HG02943 (cell line): ENCODE measurements at regions not wholly inside any gene's neighbourhood (a gene's known extent, or its start where the extent isn't known, plus 50 kb on each side); places are given as distances from the start of the nearest gene placed in this dataset.

Experiments
- ATAC-seq: cut with Tn5 transposase; IDR thresholded peaks from one replicate; pipeline ENCODE4 v1.9.1; 2021; ENCODE audit warnings: mild to moderate bottlenecking, low read depth, moderate library complexity; ENCODE audit not compliant: unreplicated experiment

DNA sequence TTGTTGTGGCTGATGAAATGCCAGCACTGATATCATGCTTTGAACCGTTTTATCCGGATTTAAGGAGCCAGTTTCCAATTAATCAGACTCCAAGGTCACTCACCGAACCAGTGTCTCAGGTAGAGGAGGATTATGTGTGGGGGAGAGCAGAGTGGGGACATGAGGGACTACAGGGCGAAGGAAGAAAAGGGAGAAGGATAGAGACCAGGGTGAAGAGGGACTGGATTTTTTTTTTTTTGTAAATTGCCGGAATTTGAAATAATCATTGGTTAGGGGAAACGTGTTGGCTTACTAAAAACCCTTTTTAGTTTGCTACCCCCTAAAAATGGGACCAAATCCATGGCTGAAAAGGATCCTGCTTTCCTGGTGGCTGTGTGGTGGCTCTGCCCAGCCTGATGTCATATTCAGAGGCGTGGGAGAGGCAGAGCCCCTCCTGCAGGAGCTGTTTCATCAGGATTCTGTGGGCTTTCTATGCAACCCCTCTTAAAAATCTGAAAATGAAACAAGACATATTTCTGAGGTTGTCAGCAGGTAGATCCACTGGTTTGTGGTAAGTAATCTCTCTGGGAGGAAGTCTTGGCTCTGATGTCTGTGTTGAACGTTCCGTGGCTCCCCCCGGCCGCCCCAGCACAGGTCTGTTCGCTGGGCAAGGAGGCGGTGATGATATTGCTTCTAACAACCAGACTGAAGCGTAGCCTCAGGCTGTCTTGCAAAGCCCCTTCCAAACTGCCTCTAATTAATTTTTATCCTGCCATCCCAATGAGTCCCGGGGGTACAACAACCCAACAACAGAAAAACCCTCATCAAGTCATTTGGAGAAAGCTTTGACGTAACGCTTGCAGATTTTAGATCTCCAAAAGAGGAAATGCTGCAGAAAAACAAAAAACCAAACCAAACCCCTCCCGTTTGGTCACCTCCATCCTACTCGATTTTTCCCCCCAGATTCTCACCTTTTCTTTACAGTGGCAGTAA is 143.0 kb upstream of the ZFHX3 start:
- no peak for ATAC-seq

DNA sequence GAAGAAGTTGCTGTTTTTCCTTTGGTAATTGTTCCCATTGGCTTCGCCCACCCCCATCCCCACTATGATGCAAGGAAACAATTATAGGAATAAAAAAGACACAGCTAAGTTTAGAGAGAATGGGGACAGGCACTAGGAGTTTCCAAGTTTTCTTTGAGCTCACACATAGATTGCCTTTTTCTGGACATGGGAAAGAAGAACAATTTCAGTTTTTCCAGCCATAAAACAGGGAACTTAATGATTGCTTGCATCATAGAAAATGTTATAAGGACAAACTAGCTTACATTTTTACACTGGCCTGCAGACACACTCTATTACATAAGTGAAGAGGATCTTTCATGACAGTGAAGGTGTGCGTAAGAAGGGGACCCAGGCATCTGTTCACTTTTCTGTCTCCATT is 142.3 kb upstream of the ZFHX3 start:
- ATAC-seq = no peak

DNA sequence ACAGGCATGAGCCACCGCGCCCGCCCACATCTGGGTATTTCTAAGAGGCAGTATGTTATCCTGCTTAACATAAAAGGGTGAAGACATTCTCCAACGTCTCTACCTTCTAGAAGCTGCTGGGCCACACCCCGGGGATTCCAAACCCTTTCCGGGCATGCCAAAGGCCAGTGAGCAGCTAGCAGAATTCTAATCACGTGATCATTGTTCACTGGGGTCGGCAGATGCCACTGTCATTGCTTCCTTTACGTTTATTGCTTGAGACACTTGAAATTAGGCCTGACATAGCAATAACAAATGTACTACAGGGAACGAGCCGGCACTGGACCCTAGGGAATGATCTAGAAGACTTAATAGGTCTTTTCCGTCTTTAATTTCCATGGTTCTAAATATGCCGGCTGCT is 141.2 kb upstream of the ZFHX3 start:
- ATAC-seq = no peak

DNA sequence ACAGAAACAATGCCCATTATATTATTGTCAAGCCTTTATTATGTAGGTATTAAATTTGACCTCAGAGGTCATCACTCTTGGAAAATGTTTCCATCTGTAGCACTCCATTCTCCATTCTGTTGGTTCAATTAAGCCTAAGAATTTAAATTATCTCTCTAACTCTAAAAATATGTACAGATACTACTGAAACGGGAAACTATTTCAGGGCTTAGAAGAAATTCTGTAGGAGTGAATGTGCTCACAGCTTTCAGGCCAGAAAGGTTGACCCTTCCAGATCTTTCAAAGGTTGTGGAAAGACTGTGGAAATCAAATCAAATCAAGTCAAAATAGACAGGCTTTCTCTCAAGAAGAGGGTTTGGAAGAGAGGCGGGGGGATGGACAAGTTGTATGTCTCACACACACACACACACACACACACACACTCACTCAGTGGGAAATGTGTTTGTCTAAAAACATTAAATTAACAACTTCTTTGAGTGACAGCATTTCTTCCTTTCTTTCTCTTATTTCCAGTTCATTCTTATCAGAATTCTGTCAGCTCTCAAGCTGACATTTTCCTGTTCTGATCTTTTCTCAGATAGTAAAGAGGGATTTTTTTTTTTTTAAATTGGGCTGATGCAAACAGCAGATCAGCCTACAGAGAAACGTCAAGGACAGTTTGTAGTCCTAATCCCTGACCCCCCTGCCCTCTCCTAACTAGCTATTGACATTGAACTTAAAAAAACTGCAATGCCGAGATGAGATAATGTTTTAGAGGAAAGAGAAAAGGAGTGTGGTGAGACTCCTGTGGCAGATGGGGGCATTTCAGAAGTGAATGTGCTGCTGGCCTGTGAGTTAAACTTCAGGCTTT is 139.0 kb upstream of the ZFHX3 start:
- ATAC-seq = no peak

DNA sequence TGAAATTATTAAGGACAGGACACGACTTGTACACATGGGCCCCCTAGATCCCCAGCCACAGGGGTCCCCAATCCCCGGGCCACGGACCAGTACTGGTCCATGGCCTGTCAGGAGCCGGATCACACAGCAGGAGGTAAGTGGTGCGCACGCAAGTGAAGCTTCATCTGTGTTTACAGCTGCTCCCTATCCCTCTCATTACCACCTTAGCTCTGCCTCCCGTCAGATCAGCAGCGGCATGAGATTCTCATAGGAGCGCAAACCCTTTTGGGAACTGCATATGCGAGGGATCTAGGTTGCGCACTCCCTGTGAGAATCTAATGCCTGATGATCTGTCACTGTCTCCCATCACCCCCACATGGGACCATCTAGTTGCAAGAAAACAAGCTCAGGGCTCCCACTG is 137.8 kb upstream of the ZFHX3 start:
- no peak for ATAC-seq

DNA sequence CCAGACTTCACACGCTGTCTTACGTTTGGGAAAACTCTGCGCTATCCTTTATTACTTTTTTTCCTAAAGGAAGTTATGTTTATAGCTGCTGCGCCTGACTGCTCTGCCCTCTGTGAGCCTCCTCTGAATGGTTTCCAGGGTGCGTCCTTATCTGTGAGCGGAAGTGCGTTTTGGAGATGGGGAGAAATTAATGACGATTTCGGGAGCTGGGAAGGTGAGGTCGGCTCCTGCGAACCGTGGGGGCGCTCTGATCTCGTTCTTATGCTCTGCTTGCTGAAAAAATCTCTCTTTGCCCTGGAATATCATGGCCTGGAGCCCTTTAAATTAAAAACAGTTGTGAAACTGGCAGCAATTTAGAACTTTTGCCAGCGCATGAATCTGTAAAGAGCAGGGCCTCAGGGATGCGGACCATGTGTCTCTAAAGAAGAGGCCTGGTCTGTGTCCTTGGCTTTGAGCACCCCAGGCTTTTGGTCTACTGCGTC is 135.7 kb upstream of the ZFHX3 start:
- ATAC-seq = no peak

DNA sequence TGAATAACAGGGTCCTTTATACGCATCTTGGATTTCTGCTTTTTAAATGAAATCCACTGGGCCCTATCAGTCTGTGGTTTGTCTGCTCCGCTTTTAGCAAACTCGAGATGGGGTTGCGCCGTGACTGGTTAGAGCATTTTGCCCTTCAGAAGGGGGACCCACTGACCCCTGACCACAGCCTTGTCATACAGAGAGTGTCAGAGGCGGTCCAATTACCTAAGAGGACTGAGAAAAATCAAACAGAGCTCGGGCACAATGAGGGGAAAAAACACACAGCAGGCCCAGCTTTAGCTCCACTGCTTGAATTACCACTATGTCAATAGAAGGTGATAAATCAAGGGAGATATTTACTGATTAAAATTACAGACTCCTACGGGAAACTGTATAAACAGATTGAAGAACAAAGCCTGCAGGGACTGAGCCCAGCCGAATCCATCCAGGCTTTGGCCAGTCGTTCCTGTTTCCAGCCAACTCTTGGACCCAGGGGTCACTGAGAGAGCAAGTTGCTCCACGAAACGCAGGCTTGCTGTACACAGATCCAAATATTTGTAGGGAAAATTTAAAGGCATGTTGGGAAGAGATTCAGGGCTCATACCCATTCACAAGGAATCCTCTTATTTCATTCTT is 131.9 kb upstream of the ZFHX3 start:
- ATAC-seq = no peak

DNA sequence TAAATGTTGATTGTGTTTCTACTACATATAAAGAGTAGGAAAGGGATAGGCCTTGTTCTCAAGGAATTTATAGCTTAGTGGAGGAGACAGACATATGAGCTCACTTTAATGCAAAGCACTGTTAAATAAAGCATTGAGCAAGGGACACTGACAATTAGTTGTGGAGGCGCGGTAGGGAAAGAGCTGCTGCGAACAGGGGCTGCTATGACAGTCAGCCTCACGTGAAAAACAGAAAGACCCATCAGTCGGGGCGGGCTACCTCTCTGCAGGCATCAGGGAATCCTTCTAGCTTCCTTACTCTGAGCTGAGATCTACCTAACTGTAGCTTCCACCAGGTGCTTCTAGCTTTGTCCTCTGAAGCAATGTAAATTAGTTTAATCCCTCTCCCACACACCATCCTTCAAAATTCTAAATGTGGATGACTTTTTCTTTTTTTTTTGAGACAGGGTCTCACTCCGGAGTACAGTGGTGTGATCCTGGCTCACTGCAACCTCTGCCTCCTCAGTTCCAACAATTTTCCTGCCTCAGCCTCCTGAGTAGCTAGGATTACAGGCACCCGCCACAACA is 129.9 kb upstream of the ZFHX3 start:
- no peak for ATAC-seq

DNA sequence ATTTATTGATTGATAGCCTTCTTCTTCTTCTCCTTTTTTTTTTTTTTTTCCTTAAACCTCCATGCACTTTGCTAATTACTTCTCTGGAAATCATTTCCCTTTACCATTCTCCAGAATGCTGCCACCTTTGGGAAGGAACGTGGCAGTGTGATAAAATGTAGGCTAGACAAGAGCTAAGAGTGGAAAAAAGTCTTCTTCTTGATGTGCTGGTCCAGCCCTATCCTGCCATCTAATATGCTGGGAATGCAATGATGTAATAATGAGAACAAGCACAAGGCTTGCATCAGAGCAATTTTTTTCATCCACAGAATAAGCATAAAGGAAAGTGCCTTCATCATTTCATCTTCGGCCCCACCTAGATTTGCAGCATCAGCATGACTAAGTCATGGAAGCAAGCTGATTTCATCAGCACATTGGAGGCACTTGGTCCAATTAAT is 128.7 kb upstream of the ZFHX3 start:
- ATAC-seq = no peak

DNA sequence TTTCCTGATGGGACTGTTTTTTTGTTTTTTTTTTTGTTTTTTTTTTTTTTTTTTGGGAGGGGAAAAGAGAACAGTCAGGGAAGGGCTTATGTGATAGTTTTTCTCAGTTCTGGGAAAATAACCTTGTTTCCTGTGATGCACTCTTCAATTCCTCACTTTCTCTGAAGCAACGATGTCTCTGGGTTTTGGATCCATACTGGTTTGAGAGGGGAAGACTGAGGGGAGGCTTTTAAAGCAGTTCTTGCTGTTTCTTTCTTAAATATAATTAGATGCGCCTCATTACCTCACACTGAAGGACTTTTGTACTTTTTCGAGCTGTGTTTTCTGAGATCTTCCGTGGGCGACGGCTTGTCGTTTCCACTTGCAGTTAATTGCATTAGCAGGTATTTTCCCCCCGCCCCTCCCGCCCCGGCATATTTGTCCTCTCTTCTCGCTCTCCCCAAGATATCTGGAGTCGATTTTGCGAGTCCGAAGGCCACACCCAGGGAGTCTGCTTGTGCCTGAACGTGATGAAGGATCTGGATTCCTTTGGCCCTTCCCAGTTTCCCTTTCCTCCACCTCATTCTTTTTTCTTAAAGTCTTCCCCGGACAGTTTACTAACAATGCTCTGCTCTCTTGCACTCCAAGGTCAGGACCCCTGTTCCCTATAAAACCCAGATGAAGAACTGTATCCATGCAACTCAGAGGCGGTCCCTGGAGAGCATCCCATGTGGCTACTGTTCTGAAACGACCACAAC is 125.2 kb upstream of the ZFHX3 start:
- ATAC-seq = no peak

DNA sequence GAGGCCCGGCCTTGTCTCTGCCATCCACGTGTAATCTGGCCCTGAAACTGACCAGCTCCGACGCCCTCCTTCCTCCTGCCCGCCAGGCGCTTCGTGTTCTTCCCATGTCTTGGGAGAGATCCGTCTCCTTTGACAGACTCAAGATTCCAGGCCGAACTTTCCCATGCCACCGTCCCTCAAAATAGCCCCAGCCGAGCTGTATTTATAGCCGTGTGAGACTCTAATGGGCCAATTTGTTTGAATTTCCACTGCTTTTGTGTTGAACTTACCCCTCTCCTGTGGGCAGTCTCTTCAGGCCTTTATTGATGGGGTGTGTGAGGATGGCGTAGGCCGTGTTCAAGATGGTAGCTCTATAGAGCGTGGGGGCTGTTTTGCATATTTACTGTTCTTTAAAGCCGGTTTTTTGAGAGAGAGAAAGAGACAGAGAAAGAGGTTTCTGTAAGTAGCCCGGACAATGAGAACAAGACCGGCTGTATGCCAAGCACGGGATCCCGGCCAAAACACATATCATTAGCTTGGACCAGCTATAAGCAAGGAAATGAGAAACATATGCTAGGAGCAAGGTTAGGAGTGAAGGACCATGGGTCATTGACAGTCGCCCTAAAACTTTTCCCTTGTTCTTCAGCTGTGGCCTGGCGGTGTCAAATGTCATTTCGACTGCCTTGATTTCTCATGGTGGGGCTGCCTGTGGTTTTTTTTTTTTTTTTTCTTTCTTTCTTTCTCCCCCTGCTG is 124.5 kb upstream of the ZFHX3 start:
- no peak for ATAC-seq

DNA sequence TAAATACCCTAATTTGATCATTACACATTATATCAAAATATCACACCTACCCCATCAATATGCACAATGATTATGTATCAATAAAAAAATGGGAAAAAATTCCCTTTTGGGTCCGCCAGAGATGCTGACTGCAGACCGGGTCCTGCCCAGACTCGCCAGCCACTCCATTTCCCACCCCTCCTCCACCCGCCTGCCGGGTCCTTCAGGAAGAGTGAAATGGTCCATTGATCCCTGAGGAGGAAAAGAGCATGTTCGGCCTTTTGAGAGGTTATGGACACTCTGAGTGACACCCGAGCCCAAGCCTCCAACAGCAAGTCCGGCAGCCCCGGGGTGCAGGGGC is 123.9 kb upstream of the ZFHX3 start:
- ATAC-seq = no peak

DNA sequence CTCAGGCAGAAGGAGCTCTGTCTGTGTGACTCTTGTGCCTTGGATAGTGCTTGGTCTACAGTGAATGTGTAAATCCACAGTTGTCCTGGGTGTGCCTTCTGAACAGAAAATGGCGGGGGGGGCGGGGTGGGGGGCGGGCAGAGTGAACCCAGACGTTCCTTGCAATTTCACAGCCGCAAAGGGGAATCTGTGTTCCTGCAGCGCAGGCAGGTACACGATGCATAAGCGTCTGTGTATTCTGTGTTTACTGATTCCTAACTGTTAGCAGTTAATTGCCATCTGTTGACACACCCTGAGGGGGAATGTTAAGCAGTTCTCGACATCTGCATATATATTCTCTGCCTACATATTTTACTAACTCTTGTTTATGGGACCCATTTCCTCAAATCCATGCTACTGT is 123.5 kb upstream of the ZFHX3 start:
- ATAC-seq = no peak

DNA sequence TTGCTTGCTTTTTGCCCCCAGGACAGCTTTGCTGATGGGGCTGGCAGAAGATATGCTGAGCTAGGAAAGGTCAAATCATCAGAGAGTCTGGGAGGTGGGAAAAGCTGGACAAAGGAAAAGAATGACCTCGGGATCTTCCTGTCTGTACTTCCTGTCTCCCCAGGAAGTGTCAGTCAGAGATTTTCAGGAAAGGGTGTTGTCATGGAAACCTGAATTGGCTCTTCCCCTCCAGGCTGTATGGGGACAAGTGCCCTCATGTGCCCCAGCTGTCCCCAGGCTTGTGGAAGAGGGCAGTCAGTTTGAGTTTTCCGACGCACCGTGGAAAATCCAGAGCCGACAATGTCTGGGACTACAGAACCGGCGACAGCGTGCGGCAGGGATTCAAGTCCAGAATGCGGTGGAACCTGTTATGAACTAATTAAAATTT is 122.7 kb upstream of the ZFHX3 start:
- no peak for ATAC-seq

DNA sequence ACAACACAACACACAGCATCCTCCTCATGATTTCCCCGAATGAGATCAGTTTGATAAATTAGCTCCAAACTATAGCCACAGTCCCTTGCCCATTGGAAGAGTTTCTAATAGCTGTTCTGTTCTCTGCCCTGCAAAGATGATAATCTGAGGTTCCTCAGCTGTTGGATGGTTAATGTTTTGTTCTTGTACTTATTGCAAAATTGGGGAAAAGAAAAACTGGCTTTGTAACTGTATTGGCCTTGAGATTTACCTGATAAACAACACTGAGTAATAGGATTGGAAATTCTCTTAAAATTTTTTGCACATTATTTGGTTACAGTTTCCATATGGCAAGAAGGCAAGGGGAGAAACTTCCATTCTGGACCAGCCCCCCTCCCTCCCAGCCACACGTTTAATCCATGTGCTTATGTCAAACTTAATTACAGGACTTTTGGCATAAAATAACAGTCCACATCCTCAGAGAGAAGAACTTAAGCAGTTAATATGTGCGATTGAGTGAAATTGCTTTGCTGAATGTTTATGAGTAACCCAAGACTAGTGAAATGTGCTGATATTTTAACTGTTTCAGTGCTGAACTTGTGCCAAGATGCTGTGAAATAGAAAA is 119.1 kb upstream of the ZFHX3 start:
- ATAC-seq = no peak

DNA sequence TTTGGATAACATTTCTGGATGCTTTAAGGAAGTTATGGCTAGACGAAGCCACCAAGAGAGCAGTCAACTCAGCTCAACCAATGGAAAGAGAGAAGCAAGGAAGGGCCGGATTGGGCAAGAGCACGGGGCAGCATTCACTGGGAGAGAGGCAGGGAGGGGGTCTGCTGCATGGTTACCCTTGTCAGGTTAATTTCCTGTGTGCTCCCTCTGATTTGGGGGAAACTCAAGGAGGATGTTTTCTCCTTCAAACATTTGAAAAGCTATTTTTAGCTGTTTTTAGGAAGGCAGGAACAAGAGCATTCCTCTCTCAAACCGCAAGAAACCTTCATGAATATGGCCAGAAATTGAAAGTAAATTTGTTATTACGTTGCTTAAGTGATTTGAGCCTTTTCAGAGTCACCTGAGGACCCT is 118.5 kb upstream of the ZFHX3 start:
- ATAC-seq = no peak

DNA sequence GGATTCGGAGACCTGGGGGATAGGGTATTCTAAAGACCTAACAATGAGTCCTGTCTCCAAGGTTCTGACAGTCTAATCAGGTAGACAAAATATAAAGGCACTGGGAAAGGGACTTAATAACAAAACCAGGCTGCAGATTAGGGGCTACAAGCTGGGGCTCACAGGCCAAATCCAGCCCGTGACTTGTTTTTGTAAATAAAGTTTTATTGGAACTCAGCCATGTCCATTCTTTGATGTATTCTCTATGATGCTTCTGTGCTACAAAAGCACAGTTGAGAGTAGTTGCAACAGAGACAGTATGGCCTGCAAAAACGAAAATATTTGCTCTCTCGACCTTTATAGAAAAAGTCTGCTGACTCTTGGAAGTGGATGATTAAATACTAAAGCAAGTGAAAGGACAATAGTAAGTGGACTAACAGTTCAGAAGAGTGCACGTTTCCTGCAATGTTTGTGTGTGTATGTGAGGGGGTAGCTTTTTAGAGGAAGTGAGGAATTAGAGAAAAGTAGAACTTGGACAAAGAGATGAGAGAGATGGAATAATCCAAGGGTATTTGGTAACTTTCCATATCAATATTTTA is 115.4 kb upstream of the ZFHX3 start:
- no peak for ATAC-seq

DNA sequence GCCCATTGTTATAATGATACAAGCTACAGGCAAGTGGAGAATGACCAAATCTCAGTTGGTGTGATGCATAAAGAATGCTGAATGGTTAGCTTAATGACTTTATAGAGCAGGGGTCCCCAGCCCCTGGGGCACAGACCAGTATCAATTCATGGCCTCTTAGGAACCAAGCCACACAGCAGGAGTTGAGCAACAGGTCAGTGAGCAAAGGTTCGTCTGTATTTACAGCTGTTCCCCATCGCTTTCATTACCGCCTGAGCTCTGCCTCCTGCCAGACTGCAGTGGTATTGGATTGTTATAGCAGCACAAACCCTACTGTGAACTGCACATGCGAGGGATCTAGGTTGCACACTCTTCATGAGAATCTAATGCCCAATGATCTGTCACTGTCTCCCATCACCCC is 114.0 kb upstream of the ZFHX3 start:
- ATAC-seq = no peak

DNA sequence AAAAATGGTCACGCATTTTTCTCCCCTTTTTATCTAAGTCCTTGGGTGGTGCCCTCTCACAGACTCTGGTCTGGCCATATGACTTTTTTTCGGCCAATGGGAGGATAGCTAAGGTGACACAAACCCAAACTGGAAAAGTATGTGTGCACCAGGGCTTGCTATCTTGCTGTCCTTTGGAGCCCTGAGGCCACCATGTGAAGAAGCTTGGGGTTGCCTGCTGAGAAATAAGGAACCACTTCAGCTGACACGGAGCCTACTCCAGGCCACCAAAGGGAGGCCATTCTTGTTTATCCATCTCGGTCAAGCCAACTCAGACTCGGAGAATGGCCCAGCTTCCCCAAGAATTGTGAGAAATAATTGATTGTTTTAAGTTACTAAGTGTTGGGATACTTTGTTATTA is 111.4 kb upstream of the ZFHX3 start:
- ATAC-seq = no peak
